IMR-90 (cell line): ENCODE measurements at regions not wholly inside any gene's neighbourhood (a gene's known extent, or its start where the extent isn't known, plus 50 kb on each side); places are given as distances from the start of the nearest gene placed in this dataset.

ENCODE experiments used
- ATAC-seq: fragments of 200-7000 bp; cut with Tn5 transposase; 2 replicates; pipeline ENCODE4 v1.9.1; 2020; ENCODE audit warnings: low read depth, mild to moderate bottlenecking, moderate library complexity
- BruUV-seq: library from RNA; stranded (reverse); fragments of 400-500 nt; replicated peaks from 2 replicates; lab custom pipeline; 2021; lab: Mats Ljungman, UMichigan
- CTCF ChIA-PET: fragments of 300-600 bp; formaldehyde crosslinking; extraction: SDS; loops from one replicate; lab custom pipeline; 2021; ENCODE audit warnings: antibody characterized with exemption; lab: Yijun Ruan, JAX
- POLR2A ChIA-PET: fragments of 300-600 bp; sonication (Branson Sonifier 250); formaldehyde crosslinking; loops from one replicate; lab custom pipeline; 2022; ENCODE audit warnings: antibody characterized with exemption; ENCODE audit not compliant: unreplicated experiment; lab: Charles Lee
- DNase-seq: peaks from one replicate; pipeline ENCODE4 v3.0.0; 2013
- H2AFZ ChIP-seq: replicated peaks from 2 replicates; pipeline ENCODE3; 2013; ENCODE audit warnings: low read length, mild to moderate bottlenecking; ENCODE audit not compliant: poor library complexity
- H2AK5ac ChIP-seq: 2 replicates; pipeline ENCODE4 v1.6.1; 2013; ENCODE audit warnings: low read depth, low read length, inconsistent platforms
- H2AK9ac ChIP-seq: replicated peaks from 2 replicates; pipeline ENCODE3; 2013; ENCODE audit warnings: mild to moderate bottlenecking, low read depth, low read length, moderate library complexity; ENCODE audit not compliant: poor library complexity
- H2BK120ac ChIP-seq: 2 replicates; pipeline ENCODE4 v1.6.1; 2013; ENCODE audit warnings: low read depth, low read length, inconsistent platforms
- H2BK15ac ChIP-seq: 3 replicates; pipeline ENCODE4 v1.6.1; 2013; ENCODE audit warnings: low read depth, low read length, inconsistent platforms
- H2BK20ac ChIP-seq: 2 replicates; pipeline ENCODE4 v1.6.1; 2013; ENCODE audit warnings: low read depth, mild to moderate bottlenecking, inconsistent platforms, low read length, moderate library complexity
- H2BK5ac ChIP-seq: 2 replicates; pipeline ENCODE4 v1.6.1; 2013; ENCODE audit warnings: mild to moderate bottlenecking, low read depth, low read length, inconsistent platforms; ENCODE audit not compliant: poor library complexity, severe bottlenecking
- H3K14ac ChIP-seq: replicated peaks from 2 replicates; pipeline ENCODE4 v1.6.1; 2013; ENCODE audit warnings: low read depth, low read length, inconsistent platforms
- H3K18ac ChIP-seq: 2 replicates; pipeline ENCODE4 v1.6.1; 2013; ENCODE audit warnings: low read depth, low read length, control low read depth
- H3K23ac ChIP-seq: 2 replicates; pipeline ENCODE4 v1.6.1; 2013; ENCODE audit warnings: low read depth, low read length, inconsistent platforms
- H3K27ac ChIP-seq: 2 replicates; pipeline ENCODE4 v1.5.1; 2013; ENCODE audit warnings: mild to moderate bottlenecking, control low read depth, low read length; ENCODE audit not compliant: insufficient read depth
- H3K27me3 ChIP-seq: 2 replicates; pipeline ENCODE4 v1.6.1; 2013; ENCODE audit warnings: low read length; ENCODE audit not compliant: control insufficient read depth, insufficient read depth
- H3K36me3 ChIP-seq: 2 replicates; pipeline ENCODE4 v1.6.1; 2013; ENCODE audit warnings: low read length, mixed read lengths; ENCODE audit not compliant: control insufficient read depth, insufficient read depth
- H3K4ac ChIP-seq: 2 replicates; pipeline ENCODE4 v1.6.1; 2013; ENCODE audit warnings: low read depth, low read length, inconsistent platforms
- H3K4me1 ChIP-seq: 2 replicates; pipeline ENCODE4 v1.6.1; 2013; ENCODE audit warnings: low read length, mixed read lengths; ENCODE audit not compliant: control insufficient read depth, insufficient read depth
- H3K4me2 ChIP-seq: 2 replicates; pipeline ENCODE4 v1.6.1; 2013; ENCODE audit warnings: low read depth, mild to moderate bottlenecking, control low read depth, low read length, moderate library complexity
- H3K4me3 ChIP-seq: 2 replicates; pipeline ENCODE4 v1.5.1; 2013; ENCODE audit warnings: low read depth, mild to moderate bottlenecking, control low read depth, low read length, moderate library complexity; ENCODE audit not compliant: insufficient read depth
- H3K56ac ChIP-seq: 2 replicates; pipeline ENCODE4 v1.6.1; 2013; ENCODE audit warnings: low read length, inconsistent platforms; ENCODE audit not compliant: insufficient read depth; ENCODE audit errors: extremely low read depth
- H3K79me1 ChIP-seq, 2 experiments: 2 replicates each; pipeline ENCODE4 v1.6.1; 2013; ENCODE audit warnings: low read length in 2 of 2, inconsistent platforms in 1 of 2, low read depth in 1 of 2
- H3K9ac ChIP-seq: 2 replicates; pipeline ENCODE4 v1.6.1; 2013; ENCODE audit warnings: low read depth, low read length, control low read depth
- H3K9me1 ChIP-seq: 2 replicates; pipeline ENCODE4 v1.6.1; 2013; ENCODE audit warnings: low read length, inconsistent platforms; ENCODE audit not compliant: insufficient read depth
- H3K9me3 ChIP-seq: 2 replicates; pipeline ENCODE4 v1.6.1; 2013; ENCODE audit warnings: low read length; ENCODE audit not compliant: control insufficient read depth, insufficient read depth
- H4K20me1 ChIP-seq: 2 replicates; pipeline ENCODE4 v1.6.1; 2013; ENCODE audit warnings: low read length, inconsistent platforms; ENCODE audit not compliant: insufficient read depth
- H4K5ac ChIP-seq: 2 replicates; pipeline ENCODE4 v1.6.1; 2013; ENCODE audit warnings: mild to moderate bottlenecking, low read depth, low read length, control low read depth
- H4K8ac ChIP-seq, 2 experiments: 2 replicates each; pipeline ENCODE4 v1.6.1; 2013; ENCODE audit warnings: low read depth in 2 of 2, low read length in 2 of 2, control low read depth in 1 of 2, inconsistent platforms in 1 of 2
- H4K91ac ChIP-seq: 2 replicates; pipeline ENCODE4 v1.6.1; 2013; ENCODE audit warnings: low read depth, low read length, inconsistent platforms; ENCODE audit not compliant: insufficient read depth
- CHD1 ChIP-seq: IDR thresholded peaks from 2 replicates; pipeline ENCODE4 v1.6.1; 2012; ENCODE audit warnings: low read depth, low read length, improper control_type of control experiment
- WGBS, 2 experiments: methylation state at CpG; one replicate each; pipeline versions ENCODE4 v1.1.5 to v1.1.7; 2013; ENCODE audit warnings: missing lambda C conversion rate in 2 of 2; ENCODE audit not compliant: insufficient read length in 1 of 2; ENCODE audit errors: extremely low coverage in 2 of 2; 5-methylcytosine and 5-hydroxymethylcytosine counted together
- dilution Hi-C: fragments of 300-500 bp; cut with HindIII; formaldehyde crosslinking; loops from one replicate; pipeline ENCODE4 v1.14.3; 2018; ENCODE audit warnings: low sequenced_read_pairs; ENCODE audit not compliant: unreplicated experiment
- in situ Hi-C: fragments of 300-500 bp; cut with MboI; formaldehyde crosslinking; loops from 3 replicates; pipeline ENCODE4 v1.14.3; 2019; ENCODE audit warnings: low sequenced_read_pairs, inconsistent platforms, mixed read lengths
- intact Hi-C: fragments of 100-400 bp; cut with micrococcal nuclease; formaldehyde crosslinking; loops from 2 replicates; pipeline ENCODE4 v1.10.0; 2022
- TF ChIP-seq, protein P1 (sequence below): fragments of 150-350 bp; IDR thresholded peaks from 2 replicates; pipeline ENCODE4 v1.6.1; 2017; ENCODE audit warnings: mild to moderate bottlenecking, antibody characterized with exemption, low read length, low read depth

DNA sequence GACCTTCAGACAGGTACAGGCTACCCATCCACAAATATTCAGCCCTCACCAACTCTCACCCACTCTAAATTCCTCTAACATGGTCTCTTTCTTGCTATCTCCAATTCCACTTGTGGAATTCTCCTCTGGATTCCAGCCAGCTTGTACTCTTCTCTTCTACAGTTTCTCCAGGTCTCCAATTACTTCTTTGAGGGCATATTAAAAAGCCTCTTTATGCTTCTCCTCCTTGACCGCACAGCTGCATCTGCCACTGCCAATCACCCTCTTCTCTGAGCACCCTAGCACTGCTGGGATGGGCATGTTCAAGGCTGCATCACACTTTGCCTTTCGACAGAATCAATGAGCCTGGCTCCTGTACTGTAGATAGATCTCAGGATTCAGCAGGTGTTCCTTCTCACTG is 101.5 kb upstream of the ANKRD1 start:
- no peak overlapping the region for H3K23ac ChIP-seq
- H4K8ac ChIP-seq: no peak overlapping the region
- ATAC-seq (no peak), DNase-seq (no peak)
- no peaks in the 10 kb centered on the region for H4K20me1 ChIP-seq
- dilution Hi-C loops: no loop called here
- no peak overlapping the region for H3K9ac ChIP-seq
- no peak overlapping the region for H3K4me3 ChIP-seq
- no peak overlapping the region for H3K27ac ChIP-seq
- no peaks in the 10 kb centered on the region for H3K9me3 ChIP-seq
- H2AK9ac ChIP-seq: no peak overlapping the region
- H3K79me1 ChIP-seq: no peaks in the 10 kb centered on the region
- H2AFZ ChIP-seq: no peak overlapping the region
- H3K56ac ChIP-seq: no peak overlapping the region
- no peak overlapping the region for H2BK20ac ChIP-seq
- TF ChIP-seq CHD1: no peak
- TF ChIP-seq, protein P1, sequence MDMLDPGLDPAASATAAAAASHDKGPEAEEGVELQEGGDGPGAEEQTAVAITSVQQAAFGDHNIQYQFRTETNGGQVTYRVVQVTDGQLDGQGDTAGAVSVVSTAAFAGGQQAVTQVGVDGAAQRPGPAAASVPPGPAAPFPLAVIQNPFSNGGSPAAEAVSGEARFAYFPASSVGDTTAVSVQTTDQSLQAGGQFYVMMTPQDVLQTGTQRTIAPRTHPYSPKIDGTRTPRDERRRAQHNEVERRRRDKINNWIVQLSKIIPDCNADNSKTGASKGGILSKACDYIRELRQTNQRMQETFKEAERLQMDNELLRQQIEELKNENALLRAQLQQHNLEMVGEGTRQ: no peak
- no peak overlapping the region for H2BK120ac ChIP-seq
- ChIA-PET POLR2A (no interaction called here), CTCF (interaction anchor here (0.5 to 1.0 kb wide), 2 partner anchors 54 to 248 kb away, joined by 3 to 6 read pairs; no protein-coding TSS in a partner anchor)
- no peak overlapping the region for H3K4ac ChIP-seq
- WGBS, 2 experiments: 83% methylated on average over 1 of the region's 2 CpGs; no CpG with 5 or more reads in 1 of the 2 experiments
- in situ Hi-C loops: no loop called here
- H4K5ac ChIP-seq: no peak overlapping the region
- H3K14ac ChIP-seq: no peak overlapping the region
- no peak overlapping the region for H3K18ac ChIP-seq
- H3K4me1 ChIP-seq: peaks cover 3% of the 10 kb centered on the region; the same call in 1 of the 2 replicates
- H3K36me3 ChIP-seq: no peaks in the 10 kb centered on the region
- no peak overlapping the region for H2BK5ac ChIP-seq
- BruUV-seq: no TSS peak
- no peak overlapping the region for H2BK15ac ChIP-seq
- no peaks in the 10 kb centered on the region; the same call in 1 of the 2 replicates for H3K27me3 ChIP-seq
- H2AK5ac ChIP-seq: no peak overlapping the region
- H4K91ac ChIP-seq: no peak overlapping the region
- no peak overlapping the region for H3K4me2 ChIP-seq
- peaks cover 3% of the 10 kb centered on the region; the same call in 1 of the 2 replicates for H3K9me1 ChIP-seq
- intact Hi-C loops: no loop called here
